ENCODE measurements at regions not wholly inside any gene's neighbourhood (a gene's known extent, or its start where the extent isn't known, plus 50 kb on each side); places are given as distances from the start of the nearest gene placed in this dataset.

DNA sequence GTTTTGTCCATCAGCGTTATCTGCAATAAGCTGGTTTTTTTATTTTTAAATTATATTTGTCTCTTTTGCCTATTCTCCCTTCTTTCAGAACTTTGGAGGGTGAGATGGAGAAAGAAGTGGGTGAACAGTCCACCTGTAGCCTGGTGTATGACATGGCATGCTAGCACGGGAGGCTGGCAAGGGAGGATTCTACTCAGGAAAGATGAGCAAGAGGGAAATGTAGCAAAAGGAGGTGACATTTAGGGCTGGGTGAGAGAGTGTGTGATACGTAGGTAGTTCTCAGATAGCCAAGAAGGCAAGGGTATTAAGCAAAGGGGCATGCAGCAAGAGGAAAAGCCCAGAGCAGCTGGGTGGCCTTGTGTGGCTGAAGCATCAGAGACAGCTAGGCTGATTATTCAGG, 612.9 kb upstream of the IGFBP3 start:
- no peak for TF ChIP-seq CTCF (IDR thresholded peaks at IDR 0.05)
- no peak for TF ChIP-seq EZH2 (IDR thresholded peaks at IDR 0.05; ENCODE audit: borderline replicate concordance, insufficient read depth, low read depth, low read length, poor library complexity, severe bottlenecking)
